HT-29 (cell line): ENCODE measurements at regions not wholly inside any gene's neighbourhood (a gene's known extent, or its start where the extent isn't known, plus 50 kb on each side); places are given as distances from the start of the nearest gene placed in this dataset.
A peak's percentile ranks its signal among the peaks of the same experiment; 100 is the strongest.

ENCODE experiments used
- DNase-seq: peaks from one replicate; pipeline ENCODE4 v3.0.0-alpha.2; 2015; ENCODE audit warnings: low spot score

DNA sequence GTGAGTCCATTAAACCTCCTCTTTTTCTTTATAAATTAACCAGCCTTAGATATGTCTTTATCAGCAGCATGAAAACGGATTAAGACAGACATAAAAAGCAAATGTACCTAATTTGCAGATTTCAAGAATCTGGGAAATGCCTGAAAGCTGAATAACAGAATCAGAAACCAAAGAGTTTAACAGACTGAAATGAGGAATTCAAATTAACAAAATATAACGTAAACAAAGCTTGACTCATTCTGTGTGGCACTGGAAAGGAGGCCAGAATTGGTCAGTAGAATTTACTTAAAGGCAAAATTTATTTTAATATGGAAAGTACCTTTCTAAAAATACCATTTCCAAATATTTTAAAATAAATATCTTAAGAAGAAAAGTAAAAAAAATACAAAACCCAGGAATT lies 540.6 kb upstream of the HTR2A start:
- DNase-seq = no peak

DNA sequence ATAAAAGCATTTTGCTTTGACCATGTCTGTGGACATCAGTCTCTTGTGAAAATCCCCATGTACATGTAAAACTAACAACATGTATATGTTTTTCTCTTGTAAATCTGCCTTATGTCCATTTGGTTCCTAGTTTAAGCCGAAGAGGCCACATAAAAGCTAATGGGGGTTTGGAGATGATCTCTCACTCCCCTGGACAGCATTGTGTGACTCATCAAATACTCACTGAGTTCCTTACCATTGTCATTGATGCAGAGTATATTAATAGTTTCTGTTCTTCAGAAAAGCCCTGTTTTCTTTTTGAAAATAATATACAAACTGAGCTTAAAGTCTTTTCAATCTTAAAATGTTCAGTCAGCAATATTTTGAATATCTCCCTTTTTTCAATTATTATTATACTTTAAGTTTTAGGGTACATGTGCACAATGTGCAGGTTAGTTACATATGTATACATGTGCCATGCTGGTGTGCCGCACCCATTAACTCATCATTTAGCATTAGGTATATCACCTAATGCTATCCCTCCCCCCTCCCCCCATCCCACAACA lies 536.7 kb upstream of the HTR2A start:
- DNase-seq = no peak

DNA sequence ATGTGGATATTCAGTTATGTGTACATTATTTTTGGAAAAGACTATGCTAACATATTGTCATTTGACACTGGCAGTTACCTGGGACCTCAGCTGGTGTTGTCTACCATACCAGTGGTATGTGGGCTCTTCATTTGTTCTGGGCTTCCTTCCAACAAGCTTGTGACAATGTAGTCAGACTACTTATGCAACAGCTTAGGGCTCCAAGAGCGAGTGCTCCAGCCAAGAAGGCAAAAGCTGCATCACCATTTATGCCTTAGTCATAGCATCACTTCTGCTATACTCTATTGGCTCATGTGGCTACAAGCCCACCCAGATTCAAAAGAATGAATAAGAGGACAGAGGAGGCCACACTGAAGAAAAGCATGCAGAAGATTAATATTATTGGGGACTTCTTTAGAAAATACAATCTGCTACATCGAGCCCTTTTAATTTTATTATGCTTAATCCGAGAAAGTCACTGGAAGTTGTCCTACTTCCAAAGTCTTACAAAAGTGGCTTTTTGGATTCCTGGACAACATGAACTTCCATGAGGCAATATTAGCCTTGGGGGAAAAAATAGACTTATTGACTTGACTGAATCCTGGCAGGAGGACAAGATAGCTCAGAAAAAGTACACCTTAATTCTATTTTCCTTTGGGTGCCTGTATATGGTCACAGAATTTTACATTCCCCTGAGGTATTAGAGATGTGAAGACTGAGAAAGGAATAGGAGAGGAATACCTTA lies 529.4 kb upstream of the HTR2A start:
- DNase-seq = no peak

DNA sequence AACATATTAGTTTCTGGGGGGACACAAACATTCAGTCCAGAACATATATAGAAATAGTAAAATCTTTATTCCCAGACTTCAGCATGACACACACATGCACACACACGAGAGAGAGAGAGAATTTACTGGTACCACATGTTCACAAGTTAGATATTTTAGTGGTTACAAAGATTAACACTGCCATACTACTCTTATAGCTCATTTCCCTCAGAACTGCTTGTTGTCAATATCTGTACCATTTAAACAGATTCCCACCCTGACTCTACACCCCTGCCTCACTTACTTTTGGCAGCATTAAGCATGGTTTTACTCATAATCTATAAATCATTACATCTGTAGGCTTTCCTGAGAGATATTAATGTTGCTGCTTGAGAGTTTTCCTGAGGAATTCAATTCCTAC lies 524.7 kb upstream of the HTR2A start:
- DNase-seq = no peak

DNA sequence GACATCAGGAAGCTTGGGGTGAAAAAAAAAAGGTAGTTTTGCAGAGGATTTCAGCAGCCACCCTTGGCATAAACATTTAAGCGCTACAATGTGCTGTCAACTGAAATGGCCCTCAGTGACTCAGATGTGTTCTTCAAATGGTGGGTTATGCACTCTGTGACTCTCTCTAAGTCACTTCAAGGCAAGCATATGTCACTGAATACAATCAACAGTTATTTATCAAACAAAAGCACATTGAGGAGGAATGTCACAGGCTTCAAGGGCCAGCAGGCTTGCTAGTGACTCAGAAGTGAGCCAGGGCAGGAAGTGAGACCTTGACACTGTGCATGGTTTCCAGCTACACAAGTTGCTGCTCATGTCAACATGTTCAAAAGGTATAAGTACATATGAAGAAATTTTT lies 523.7 kb upstream of the HTR2A start:
- DNase-seq = peak; percentile 14

DNA sequence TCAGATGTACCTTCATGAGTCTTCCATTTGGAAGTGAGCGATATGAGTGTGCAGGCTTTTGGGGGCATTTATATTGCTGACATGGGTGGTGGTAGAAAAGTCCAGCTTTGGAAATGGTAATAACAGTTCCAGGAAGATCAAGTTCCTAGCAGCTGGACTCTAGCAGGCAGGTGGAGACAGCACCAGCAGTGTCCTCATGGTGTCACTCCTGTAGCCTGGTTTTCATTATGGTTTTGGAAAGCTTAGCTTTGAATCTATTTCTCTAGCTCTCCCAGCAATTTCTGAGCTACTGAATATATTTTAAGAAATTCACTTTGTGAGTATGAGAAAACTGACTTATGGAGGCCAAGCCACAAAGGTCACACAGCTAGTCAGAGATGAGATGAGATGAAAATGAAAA lies 523.2 kb upstream of the HTR2A start:
- DNase-seq = peak; percentile 24

DNA sequence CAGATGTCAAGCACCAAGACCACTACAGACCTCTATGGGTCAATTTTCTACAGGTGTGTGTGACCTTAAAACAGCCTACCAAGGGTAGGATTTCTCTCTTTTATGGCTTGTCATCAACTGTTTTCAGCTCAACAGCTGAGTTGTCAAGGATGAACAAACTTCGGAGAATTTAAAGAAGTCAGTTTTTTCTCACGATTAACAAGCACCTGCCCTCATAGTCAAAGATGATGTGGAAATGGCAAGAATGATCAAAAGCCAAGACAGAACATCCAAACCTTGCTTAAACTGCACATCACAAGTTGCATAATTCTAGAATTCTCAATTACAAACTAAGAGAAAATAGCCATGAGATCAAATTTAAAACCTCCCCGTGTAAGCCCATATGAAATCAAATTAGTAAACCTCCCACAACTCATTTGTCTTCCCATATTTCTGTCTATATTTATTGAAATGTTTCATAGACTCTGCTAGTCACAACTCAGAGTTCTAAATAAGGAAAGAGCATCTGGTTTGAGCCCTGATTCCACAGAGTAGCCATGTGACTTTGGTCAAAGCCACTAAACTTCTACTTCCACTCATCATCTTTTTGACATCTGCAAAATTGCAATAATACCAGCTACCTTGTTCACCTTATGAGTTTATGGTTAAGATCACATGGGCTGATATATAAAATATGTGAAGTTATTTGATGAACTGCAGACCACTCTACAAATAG lies 521.5 kb upstream of the HTR2A start:
- no peak for DNase-seq

DNA sequence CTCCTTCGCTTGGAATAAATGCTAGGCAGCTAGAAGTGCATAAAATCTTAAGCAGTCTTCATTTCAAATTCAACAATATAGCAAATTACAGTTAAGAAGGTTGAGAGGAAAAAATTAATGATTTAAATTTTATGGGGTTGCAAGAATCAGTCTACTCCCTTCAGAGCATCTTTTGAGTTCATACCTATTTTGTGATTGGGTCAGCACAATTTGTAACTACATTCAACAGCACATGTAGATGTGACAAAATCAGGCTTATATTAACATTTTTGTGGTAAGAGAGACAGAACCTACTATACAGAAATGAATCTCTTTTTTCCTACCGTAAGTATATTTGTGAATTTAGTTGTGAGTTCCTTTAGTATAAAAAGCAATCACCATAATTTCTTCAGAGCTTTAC lies 520.6 kb upstream of the HTR2A start:
- DNase-seq = no peak

DNA sequence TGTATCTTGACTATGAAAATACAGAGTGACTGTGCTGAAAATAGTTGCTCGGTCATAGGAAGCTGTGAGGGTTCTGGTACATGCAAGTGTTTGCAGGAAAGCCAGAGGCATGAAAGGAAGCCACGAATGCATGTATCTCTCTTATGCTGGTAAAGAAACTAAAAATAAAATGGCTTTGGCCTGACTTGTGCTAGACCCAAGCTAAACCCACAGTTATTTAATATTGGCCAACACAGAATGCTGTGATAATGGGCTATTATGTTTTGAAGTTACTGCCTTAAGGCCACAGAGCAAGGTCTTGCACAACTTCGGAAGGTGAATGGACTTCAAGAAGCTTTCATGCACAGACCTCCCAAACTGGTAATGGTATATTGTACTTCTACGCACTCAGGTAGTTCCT lies 518.2 kb upstream of the HTR2A start:
- no peak for DNase-seq

DNA sequence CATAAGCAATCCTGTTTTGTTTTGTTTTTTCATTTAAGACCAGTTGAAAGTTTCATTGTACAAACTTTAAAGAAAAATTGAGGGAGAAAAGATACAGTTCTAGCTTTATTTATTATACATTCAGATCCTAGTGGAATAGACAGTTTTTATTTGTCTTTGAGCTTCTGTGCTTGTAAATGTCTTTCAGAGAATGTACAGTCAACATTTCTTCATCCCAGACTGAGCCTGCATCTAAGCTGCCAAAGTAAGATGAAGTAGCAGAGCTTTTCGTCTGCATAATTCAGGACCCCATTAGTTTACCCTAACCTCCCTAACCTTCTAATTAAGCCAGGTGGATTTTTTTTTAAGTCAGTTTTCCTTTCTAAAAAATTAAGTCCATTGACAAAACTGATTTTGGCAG lies 516.7 kb upstream of the HTR2A start:
- no peak for DNase-seq

DNA sequence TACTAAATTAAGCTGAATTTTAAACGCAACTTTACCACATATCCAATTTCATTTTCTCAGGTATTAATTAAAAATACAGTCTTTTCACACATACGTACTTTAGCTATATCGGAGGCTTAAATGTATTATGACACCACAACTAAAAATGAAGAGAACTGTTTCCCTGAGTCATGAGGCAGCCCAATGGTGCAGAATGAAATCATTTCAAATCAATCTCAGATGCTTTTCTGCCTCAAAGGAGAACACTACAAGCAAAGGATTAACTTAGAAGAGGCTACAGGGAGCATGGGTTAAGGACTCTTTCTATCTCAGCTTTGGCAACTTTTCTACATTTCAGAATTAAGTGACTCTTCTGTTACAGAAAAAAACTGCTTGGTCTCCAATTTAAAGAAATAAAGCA lies 516.3 kb upstream of the HTR2A start:
- DNase-seq = no peak

DNA sequence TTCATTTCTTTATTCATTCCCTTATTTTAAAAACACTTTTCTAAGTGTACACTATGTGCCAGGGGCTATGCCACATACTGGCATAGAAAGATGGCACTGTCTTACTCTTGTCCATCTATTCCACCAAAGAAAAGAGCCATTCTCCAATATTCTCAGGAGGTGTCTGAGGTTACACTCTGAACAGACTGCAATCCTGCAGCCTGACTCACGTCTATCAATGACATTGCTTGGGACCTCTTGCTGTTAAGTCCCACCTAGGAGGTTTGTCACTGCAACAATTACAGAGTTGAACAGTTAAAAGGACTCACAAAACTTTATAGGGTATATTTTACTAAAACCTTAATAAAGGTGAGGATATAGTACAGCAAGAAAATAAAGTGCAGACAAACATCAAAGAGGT lies 512.9 kb upstream of the HTR2A start:
- DNase-seq = no peak

DNA sequence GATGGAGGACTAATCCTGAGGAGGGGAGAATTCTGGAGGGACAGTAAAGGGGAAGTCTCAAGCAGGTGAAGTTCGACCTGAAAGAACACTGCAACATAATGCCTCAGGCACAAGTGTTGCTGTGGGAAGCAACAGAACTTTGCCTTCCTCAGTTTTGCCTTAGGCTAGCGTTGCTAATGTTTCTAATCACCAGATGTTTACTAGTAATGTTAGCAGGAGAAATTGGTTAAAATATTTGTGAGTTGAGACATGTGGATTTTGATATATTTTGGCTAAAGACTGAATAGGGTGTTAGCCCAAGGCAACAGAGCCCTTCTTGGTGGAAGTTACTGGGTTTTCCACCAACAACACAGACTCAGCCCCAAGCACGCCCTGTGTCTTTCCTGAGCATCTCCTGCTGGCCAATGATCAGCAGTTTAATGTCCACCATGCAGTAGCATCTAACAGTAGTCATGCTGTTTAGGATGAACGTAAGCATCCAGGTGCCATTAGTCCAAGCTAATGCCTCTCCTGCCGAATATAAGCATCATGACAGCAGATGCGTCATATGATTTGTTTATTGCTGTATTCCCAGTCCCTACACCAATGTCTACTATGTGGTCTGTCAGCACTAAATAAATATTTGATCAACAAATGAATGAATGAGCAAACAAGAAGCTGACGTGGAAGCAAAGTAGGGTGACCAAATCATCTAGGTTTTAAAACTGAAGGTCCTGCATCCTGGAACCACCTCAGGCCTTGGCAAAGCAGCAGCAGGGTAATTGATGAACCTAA lies 511.9 kb upstream of the HTR2A start:
- DNase-seq = no peak

DNA sequence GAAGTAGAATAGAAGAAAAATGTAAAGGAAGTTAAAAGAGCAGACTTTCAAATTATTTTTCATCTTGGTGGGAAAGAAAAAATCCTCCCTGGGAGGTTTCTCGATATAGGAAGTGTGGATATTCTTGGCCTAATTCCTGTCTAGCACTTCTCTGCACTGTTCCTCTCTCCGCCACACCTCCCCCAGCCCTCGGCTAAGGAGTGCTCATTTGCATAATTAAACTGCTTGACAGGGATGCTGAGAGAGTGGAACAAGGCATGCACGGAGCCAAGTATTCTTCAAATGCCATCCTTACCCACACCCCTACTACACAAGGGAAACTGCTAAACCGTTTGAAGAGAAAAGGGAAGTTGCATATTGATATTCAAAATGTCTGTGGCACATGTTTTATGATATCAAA lies 511.0 kb upstream of the HTR2A start:
- no peak for DNase-seq

DNA sequence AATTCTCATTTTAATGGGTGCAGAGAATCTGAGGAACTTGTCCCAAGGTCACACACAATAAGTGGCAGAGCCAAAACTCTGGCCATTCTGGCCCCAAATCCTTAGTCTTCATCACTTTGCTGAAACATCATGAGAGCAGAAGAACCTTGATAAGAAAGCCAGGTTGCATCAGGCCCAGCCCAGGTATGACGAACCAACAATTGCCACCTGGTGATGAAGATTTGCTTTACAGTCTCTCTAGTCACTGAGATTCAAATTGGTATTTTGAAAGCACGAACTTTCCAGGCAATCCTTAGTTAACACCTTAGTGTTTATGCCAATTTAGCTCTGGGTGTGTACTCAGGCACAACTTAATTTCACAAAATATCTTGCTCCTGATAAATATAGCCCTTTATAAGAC lies 502.7 kb upstream of the HTR2A start:
- peak; percentile 32 for DNase-seq

DNA sequence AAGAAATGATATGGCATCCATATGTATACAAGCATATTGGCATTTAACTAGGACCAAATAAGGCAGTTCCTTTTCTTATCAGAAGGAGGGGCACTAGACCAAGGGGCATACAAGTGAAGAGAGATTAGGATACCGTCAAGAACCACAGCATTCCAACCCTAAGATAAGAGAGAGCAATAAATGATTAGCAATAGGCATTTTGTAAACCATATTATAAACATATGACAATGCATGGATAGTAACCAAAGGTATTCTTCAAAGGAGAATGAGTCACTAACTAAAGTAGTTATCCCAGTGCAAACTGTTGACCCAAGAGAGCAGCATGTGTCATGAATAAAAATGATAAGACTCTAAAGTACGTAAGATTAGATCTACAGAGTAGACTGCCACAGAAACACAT lies 500.9 kb upstream of the HTR2A start:
- DNase-seq = peak; percentile 45

DNA sequence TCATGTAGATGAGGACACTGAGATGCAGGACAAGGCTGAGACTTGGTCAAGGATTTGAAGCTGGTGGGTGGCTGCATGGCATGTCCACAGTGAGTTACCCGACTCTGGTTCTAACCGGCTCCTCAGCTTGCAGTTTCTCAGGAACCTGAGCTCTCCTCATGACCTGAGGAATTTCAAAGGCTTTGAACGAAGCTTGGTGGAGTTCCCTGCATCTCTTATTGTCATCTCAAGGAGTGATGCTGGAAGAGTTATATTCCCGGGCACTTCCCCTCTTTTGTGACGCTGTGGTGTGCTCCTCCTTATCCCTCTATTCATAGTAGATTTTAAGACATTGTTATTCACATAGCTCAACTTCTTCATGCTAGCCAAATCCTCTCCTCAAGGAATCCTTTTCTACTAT lies 500.1 kb upstream of the HTR2A start:
- DNase-seq = no peak

DNA sequence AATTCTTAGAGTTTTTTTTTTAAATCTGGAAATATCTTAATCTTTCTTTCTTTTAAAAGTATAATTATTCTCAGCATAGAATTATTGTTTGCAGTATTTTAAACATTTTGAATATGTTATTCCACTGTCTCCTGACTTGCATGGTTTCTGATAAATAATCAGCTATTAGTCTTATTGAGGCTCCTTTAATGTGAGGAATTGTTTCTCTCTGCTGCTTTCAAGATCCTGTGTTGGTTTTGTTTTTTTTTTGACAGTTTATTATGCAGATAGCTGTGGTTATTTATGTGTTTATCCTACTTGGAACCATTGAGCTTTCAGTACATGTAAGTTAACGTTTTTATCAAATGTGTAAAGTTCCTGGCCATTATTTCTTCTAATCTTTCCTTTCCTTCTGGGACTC lies 477.9 kb upstream of the HTR2A start:
- DNase-seq = no peak

DNA sequence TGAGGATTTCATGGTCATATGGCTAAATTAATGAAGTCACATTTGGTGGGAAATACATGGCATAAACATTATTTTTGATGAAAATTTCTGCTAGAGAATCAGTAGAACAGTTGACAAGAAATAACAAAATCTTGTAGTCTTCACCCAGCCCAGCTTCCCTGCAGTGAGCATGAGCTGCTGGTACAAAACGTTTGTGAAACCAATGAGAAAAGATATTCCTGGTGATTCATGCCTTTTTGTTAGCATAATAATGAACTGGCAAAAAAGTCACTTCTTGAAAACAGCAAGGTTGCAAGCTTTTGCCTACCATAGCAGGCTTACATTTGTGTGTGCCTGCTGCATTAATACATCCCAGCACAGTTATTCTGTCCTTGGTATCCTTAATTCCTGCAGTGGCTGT lies 475.9 kb upstream of the HTR2A start:
- DNase-seq = no peak

DNA sequence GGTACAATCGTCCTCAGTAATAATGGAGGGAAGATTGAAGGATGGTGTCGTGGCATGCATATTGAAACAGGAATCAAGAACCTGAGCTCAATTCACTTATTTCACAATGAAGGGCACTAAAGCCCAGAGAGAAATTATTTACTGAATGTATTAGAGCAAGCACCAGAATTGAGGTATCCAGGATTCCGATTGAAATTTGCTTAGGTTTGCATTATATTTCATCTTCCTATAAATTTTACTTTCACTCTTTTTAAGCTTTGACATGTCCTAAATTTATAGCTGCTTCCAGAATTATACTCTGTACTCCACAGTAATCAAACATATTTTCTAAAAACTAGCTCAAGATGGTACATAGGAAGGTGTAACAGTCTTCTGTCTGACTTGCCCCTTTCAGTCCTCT lies 454.9 kb upstream of the HTR2A start:
- no peak for DNase-seq

DNA sequence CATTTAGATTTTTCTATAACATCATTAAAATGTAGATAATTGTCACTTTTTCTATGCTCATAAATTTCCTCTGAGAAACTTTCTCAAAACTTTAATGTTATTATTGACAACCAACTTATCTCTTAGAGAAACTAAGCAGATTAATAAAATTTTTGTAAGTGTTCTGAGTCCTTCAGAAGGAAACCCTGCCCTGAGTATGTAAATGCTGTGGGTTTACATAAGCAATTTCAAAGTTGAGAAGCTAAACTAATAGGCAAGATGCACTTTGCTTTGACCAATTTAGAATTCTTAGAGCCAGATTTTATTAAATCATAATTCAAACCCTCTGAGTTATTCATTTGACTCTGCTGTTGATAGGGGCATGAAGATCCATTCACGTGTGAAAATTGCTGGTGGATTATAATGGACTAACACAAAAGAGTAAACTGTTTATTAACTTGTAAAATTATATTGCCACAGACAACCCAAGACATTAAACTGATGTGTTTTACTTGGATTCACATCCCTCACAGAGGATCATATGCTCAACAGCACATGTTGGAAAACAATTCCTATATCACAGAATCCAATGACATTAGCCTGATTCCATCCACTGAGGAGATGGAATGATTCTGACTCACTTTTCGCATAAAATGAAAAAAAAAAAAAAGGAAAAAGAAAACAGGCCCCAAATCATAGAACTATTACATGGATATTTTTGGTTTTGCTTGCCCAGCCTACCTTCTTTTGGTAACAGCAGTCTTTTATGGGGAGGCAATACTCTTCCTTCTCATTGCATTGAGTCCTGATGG lies 453.7 kb upstream of the HTR2A start:
- no peak for DNase-seq

DNA sequence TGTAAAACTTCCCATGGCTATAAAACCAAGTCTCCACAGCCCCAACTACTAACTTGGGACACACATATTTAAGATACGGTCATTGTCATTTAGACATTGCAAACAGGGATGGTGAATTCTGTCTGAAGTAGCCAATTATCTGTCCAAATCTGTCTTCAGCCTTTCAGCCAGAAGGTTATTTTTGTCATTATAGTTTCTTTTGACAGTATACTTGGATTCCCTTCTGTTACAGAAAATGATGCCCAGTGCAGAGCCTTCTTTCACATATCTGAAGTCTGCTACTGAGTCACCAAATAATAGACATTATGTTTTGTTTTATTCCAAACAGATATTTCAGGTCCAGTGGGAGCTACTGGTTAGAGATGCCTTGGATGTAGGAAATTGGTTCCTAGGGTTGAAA lies 452.4 kb upstream of the HTR2A start:
- DNase-seq = no peak
